GM11168 (cell line): ENCODE measurements at regions not wholly inside any gene's neighbourhood (a gene's known extent, or its start where the extent isn't known, plus 50 kb on each side); places are given as distances from the start of the nearest gene placed in this dataset.

Experiments used
- in situ Hi-C: fragments of 300-500 bp; cut with MboI; formaldehyde crosslinking; loops from one replicate; pipeline ENCODE4 v1.12.0; 2022; ENCODE audit warnings: low sequenced_read_pairs; ENCODE audit not compliant: unreplicated experiment

DNA sequence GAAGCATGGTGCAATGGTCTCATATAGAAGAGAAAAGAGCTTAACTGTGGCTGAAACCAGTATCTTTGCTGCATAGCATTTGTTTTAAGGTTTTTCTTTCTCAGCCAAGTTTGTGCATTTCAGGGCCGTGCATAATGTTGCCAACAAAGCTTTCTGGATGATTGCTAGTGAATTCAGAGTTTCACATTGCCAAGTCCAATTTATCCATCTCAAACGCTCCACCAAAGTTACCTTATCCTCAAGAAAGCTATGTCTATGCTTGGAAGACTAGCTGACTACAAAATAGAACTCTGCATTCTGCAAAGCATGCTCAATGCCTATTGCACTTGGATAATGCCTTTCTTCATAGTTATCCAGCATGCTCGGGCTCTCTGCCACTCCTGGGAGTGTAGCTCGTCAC, 535.8 kb upstream of the SGCG start:
- in situ Hi-C loops: no loop called here

- in situ Hi-C loops: no loop called here
These were observed 533.5 kb upstream of the SGCG start for GRCh38 chr13:22647156-22647850.

DNA sequence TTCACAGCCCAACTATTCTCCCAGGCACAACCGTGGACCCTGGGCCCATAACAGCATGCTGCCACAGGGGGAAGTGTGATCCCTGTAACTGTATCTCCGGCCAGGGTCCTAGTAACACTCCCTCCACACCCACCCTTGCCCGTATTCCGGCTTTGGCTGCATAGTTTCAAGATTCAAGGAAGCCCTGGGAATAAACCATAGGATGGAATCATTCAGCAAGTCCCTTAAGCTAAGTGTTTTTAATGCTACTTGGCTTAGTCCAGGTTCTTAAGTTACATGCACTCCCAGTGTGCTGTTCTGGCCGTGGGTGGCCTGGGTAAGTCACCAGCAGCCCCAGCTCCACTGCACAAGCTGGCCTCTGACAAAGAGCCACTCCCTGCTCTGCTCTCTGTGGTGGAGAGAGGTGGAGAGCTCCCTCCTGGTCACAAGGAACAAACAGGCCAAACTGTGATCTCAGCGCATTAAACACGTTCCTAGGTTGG, 532.4 kb upstream of the SGCG start:
- in situ Hi-C loops: no loop called here

DNA sequence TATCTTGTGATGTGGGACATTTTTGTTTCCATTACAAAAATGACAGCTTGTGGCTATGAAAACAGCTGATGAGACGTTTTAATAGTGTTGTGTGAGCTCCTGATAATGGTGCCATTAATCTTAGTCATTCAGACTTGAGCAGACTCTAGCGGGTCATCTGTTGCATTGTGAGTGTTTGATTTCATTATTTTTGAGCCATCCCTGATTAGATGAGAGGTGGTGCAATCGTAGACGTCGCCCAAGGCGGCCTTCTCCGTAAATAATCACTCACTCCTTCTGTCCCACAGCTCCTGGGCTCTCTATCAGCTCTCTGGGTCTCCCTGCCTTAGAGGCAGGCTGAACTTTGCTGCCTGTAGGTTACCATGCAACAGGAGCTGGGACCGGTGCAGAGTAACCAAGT, 528.0 kb upstream of the SGCG start:
- in situ Hi-C loops: no loop called here

- in situ Hi-C loops: no loop called here
These were observed 526.9 kb upstream of the SGCG start for GRCh38 chr13:22653866-22654265.

- in situ Hi-C loops: no loop called here
These were observed 525.5 kb upstream of the SGCG start for GRCh38 chr13:22655106-22655852.

- in situ Hi-C loops: no loop called here
These were observed 518.0 kb upstream of the SGCG start for GRCh38 chr13:22662771-22663170.

- in situ Hi-C loops: no loop called here
These were observed 515.3 kb upstream of the SGCG start for GRCh38 chr13:22665506-22665905.

- in situ Hi-C loops: no loop called here
These were observed 490.0 kb upstream of the SGCG start for GRCh38 chr13:22690756-22691155.

GRCh38 chr13:22693691-22694090, 487.1 kb upstream of the SGCG start:
- in situ Hi-C loops: no loop called here

- in situ Hi-C loops: no loop called here
These were observed 484.3 kb upstream of the SGCG start for GRCh38 chr13:22696433-22696832.

DNA sequence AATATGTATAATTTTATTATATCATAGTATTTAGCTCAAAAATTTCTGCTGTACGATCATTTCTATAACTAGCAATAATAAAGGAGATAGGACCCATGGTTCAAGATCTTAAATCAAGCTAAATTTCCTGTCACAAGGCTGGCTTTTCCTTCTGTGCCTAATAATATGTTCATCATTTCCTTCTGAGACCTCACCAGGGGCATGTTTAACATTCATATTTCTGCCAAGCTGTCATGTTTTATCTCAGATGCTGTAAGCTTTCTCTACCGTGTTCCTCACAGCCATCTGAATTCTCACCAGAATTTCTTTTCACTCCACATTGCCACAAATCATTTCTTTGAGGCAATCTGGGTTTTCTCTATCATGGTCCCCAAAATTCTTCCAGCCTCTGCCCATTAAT, 482.3 kb upstream of the SGCG start:
- in situ Hi-C loops: no loop called here

- in situ Hi-C loops: no loop called here
These were observed 480.4 kb upstream of the SGCG start for GRCh38 chr13:22700246-22700887.

- in situ Hi-C loops: no loop called here
These were observed 477.1 kb upstream of the SGCG start for GRCh38 chr13:22703601-22704209.

DNA sequence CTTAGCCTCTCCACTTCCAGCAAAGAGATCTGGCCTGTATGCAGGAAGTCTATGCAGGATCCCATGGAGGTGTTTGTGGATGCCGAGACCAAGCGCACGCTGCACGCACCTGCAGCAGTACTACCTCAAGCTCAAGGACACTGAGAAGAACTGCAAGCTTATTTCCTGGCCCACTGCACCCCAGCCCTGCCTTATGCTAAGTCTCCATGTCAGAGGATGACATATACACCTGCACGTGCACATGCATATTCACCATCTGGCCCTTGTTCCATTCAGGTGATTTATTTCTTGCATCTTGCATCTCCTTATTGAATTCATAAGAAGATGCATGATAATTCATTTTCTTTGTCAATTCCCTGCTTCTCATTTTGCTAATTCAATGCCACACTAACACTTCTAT, 472.8 kb upstream of the SGCG start:
- in situ Hi-C loops: no loop called here

GRCh38 chr13:22717036-22717435, 463.7 kb upstream of the SGCG start:
- in situ Hi-C loops: no loop called here

DNA sequence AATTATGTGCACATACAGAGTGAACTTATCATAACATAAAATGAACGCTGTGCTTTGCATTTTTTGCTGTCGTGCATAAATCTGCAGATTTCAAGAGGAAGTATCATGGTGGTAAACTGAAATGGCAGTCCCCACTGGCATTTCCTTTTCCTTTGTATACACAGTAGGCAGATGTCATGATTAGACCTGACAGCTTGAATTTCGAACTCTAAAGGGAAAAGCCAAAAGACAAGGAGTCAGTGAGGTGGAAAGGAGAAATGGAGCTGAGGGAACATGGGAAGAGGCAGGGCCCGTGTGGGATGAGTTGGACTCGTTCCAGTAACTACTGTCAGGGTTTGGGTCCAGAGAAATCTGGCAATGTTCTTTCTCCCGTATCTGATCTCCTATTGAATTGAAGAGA, 454.1 kb upstream of the SGCG start:
- in situ Hi-C loops: no loop called here

- in situ Hi-C loops: no loop called here
These were observed 445.5 kb upstream of the SGCG start for GRCh38 chr13:22735011-22735995.

DNA sequence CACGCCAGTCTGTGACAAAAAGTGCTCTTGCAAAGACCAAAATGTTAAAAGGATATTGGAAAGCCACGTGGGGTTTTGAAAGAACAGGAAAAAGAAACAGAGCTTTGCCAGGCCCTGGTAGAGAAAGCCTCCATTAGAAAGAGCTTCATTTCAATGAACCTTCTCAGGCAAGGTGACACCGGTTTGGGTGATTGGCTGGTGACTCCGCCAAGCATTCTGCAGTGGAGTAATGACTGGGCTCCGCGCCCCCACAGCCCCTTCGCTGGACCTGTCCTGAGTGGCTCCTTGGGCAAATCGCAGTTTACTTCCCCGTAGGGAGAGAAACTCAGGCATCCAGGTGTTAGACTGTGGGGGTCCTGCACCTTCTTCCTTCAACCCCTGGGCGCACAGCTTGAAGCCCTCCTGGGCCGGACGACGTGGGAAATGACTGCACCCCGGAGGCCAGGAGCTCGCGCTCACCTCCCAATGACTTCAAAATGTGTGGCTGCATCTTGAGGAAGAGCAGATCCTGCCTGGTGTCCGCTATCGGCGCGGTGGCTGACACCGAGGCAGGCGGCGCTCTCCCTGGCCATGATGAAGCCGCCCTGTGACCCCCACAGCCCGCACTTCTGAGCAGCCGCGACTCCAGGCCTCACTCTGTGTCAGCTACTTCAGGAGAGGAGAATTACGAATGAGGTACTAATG, 444.6 kb upstream of the SGCG start:
- in situ Hi-C loops: no loop called here
